ENCODE measurements at regions not wholly inside any gene's neighbourhood (a gene's known extent, or its start where the extent isn't known, plus 50 kb on each side); places are given as distances from the start of the nearest gene placed in this dataset.

GRCh38 chr11:112722148-112722547 is 239.1 kb upstream of the NCAM1 start:
- TF ChIP-seq CTCF (IDR thresholded peaks at IDR 0.05; ENCODE audit: insufficient read depth, low read length) = no peak
- no peak overlapping the region for H3K4me3 ChIP-seq (ENCODE audit: low read depth, low read length)
- no peak for DNase-seq (ENCODE audit: low read depth)

- no peak for DNase-seq (ENCODE audit: low read depth)
- H3K4me3 ChIP-seq (ENCODE audit: low read depth, low read length) = no peak overlapping the region
- no peak for TF ChIP-seq CTCF (IDR thresholded peaks at IDR 0.05; ENCODE audit: insufficient read depth, low read length)
Measured at GRCh38 chr11:112722876-112723275, 238.3 kb upstream of the NCAM1 start.

GRCh38 chr11:112723676-112724495 is 237.3 kb upstream of the NCAM1 start:
- no peak for DNase-seq (ENCODE audit: low read depth)
- TF ChIP-seq CTCF (IDR thresholded peaks at IDR 0.05; ENCODE audit: insufficient read depth, low read length) = no peak
- no peak overlapping the region for H3K4me3 ChIP-seq (ENCODE audit: low read depth, low read length)

GRCh38 chr11:112724496-112724790 is 236.8 kb upstream of the NCAM1 start:
- no peak for DNase-seq (ENCODE audit: low read depth)
- H3K4me3 ChIP-seq (ENCODE audit: low read depth, low read length) = no peak overlapping the region
- TF ChIP-seq CTCF (IDR thresholded peaks at IDR 0.05; ENCODE audit: insufficient read depth, low read length) = no peak

- DNase-seq (ENCODE audit: low read depth) = no peak
- no peak for TF ChIP-seq CTCF (IDR thresholded peaks at IDR 0.05; ENCODE audit: insufficient read depth, low read length)
- H3K4me3 ChIP-seq (ENCODE audit: low read depth, low read length) = no peak overlapping the region
Measured at GRCh38 chr11:112725636-112726035, 235.6 kb upstream of the NCAM1 start.

GRCh38 chr11:112727341-112727841 is 233.8 kb upstream of the NCAM1 start:
- no peak for TF ChIP-seq CTCF (IDR thresholded peaks at IDR 0.05; ENCODE audit: insufficient read depth, low read length)
- no peak overlapping the region for H3K4me3 ChIP-seq (ENCODE audit: low read depth, low read length)
- DNase-seq (ENCODE audit: low read depth) = no peak

- no peak for DNase-seq (ENCODE audit: low read depth)
- H3K4me3 ChIP-seq (ENCODE audit: low read depth, low read length) = no peak overlapping the region
- no peak for TF ChIP-seq CTCF (IDR thresholded peaks at IDR 0.05; ENCODE audit: insufficient read depth, low read length)
Measured at GRCh38 chr11:112728288-112728687, 232.9 kb upstream of the NCAM1 start.
